GM19468 (cell line): ENCODE measurements at regions not wholly inside any gene's neighbourhood (a gene's known extent, or its start where the extent isn't known, plus 50 kb on each side); places are given as distances from the start of the nearest gene placed in this dataset.

ENCODE experiments used
- ATAC-seq: cut with Tn5 transposase; IDR thresholded peaks from one replicate; pipeline ENCODE4 v1.9.1; 2021; ENCODE audit warnings: mild to moderate bottlenecking, moderate library complexity, moderate number of reproducible peaks; ENCODE audit not compliant: unreplicated experiment; ENCODE audit errors: extremely low read depth

DNA sequence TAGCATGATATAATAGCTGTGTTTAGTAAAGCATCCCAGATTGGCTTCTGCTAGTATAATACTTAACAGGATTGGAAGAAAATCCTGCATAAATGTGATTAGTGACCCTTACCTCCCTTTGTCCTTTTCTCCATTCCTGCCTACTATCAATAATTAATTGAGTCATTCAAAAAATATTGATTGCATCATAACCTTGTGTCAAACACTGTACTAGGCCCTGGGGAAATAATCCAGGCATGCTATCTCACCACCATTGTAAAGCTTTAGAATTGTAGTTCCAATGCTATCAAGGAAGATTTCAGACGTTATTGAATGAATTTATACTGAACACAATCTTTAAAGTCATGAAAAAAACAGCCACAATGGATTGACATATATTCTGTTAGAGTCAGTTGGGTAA lies 378.6 kb upstream of the DDHD1 start:
- no peak for ATAC-seq

DNA sequence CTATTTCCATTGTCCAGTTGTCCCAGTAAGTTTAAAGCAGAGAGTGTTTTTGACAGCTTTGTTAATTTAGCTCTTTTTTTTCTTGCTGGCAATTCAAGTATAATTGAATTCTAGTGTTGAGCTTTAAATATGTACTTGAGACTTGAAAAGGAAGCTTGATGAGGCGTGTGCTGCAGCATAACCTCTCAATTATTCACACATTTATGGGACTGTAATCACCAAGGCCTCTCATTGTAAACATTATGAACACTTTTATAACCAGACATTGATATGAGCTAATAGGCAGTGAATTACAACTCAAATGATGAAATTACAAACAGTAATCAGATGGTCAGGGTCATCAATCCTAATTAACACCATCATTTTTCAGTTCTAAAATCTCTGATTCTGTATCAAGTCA lies 378.0 kb upstream of the DDHD1 start:
- ATAC-seq, result no peak

DNA sequence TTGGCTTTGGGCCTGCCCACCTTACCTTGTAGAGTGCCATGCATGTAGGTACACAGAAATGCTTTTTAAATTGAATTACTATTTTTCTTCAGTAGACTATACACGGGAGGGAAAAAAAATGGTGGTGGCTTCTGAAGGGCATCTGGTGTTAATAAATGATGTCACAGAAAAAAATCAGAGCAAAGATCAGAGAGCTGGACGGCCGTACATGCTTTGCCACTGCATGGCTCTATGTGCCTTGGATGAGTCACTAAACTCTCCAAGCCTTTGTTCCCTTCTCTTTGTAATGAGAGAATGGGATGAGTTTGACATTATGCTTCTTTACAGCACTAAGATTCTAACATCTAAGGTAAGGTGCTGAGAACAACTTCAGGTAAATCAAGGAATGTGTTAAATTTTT lies 376.4 kb upstream of the DDHD1 start:
- ATAC-seq, result no peak

DNA sequence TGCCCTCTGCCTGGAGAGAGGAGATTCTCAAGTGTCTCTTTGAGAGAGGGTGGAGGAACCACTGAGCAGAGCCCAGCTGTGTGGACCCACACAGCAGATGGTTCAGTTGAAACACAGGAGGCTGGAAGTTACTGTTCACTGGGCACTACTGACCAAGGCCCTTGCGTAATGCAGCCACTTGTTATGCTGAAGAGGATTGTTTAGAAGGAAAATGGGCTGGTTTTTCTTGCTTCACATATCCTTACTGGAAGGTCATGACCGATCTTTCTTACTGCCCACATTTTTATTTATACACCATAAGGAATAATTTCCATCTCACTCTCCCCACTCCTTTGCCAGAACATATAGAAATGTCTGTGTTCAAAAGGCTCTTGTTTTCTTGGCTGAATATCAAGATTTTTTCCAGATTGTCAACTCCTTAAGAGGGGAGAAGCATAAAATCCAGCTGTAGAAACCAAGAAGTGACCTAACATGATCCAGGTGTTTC lies 375.1 kb upstream of the DDHD1 start:
- ATAC-seq, result no peak

GRCh38 chr14:53526200-53526599 lies 373.1 kb upstream of the DDHD1 start:
- no peak for ATAC-seq

GRCh38 chr14:53525608-53526007 lies 372.5 kb upstream of the DDHD1 start:
- ATAC-seq, result no peak

GRCh38 chr14:53524391-53524790 lies 371.3 kb upstream of the DDHD1 start:
- ATAC-seq, result no peak

- ATAC-seq, result no peak
Observed at GRCh38 chr14:53523226-53523625, 370.1 kb upstream of the DDHD1 start.

DNA sequence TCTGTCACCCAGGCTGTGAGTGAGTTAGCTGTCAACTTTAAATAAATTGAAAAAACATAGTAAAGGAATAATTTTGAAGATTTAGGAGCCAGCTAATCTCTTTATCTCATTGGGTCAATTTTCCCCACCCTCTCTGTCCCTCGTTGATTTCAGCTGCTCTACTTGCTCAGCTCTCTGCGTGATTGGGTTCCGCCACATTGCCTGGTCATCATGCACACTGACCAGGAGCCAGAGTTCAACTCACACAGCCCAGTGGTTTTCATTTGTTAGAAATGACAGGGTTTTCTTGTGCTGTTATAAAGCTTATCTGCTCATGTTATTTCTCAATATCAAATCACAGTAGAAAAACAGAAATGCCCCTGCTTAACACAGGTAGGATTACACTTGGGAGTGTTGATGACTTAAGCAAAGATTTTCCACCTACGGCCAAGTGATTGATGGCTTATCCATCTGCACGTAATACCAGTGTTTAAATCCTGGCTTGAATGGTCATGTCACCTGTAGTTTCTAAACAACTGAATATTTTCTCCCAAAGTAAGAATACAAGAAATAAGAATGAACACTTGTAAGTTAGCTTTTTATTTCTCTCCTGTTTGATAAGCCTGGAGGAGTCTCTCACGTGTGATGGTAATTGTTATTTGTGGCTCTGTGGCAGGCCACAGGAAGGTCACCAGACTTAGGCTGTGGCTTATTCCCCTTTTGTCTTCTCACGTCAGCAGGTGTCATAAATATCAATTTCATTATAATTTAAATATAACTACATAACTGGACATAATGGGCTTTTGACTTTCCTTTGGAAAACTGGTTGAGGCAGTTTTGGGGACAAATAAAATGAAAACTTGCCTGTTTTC lies 367.2 kb upstream of the DDHD1 start:
- ATAC-seq, result no peak

GRCh38 chr14:53519137-53519536 lies 366.0 kb upstream of the DDHD1 start:
- ATAC-seq, result no peak

DNA sequence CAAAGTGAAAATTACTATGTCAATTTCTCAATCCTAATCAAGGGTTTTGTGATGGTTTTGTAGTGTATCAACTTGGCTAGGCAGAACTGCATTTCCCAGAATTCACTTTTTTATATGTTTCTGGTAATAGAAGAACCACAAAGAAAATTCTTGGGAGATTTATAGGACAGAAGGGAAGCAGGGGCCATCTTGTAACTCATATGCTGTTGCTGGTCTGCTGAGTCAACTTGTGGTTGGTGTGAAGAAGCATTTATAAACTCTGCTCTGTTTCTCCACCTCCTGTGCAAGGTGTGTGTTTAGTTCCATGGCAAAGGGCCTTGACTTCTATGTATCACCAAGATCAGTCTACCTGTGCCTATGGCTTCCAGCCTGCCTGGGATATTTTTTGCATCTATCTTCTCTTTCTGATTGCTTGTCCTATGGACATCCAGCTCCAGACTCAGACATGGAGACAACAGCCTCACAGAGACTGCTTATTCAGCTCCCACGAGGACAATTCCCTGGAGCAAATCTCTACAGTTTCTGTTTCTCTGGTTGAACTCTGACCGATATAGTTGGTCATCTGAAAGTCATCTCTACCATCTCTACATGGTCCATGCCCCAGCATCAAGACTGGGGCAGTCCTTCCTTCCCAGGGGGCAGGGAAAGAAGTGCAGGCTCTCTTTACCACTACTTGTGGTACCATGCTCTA lies 364.3 kb upstream of the DDHD1 start:
- no peak for ATAC-seq

DNA sequence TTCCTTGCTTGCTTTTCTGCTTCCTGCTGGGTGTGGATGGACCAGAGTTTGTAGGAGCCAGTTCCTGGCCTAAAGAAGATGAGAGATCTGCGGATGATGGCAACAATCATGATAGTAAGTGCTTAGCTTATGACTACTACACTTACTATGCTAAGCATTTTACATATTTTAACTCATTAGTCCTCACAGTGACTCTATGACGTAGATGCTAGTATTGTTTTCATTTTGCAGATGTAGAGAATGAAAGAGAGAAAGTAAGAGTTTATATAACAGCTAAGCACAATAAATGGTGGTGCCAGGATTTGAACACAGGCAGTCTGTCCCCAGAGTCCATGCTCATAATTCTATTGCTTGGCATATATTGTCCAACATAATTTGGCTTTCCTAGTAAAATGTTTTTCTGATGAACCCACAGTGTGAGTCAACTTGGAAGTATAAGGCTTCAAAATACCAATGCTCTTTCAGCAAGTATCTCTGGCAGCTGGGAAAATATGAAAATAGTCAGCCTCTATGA lies 363.2 kb upstream of the DDHD1 start:
- no peak for ATAC-seq

DNA sequence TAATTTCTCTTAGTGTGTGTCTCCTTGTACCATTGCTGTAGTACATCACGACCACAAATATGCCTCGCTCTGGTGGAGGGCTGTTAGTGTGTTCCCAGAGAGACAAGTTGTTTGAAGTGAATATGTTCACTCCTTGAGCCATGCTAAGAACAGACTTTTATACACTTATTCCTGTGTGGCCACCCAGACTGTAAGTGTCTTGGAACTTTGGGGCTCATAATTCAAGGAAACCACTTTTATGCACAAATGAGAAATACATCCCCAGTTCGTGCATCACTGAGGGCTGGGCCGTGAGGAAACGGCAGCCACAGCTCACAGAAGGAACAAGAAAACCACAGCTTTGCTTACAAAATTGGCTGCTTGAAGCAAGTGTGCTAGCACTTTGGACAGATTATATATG lies 362.2 kb upstream of the DDHD1 start:
- ATAC-seq, result no peak

DNA sequence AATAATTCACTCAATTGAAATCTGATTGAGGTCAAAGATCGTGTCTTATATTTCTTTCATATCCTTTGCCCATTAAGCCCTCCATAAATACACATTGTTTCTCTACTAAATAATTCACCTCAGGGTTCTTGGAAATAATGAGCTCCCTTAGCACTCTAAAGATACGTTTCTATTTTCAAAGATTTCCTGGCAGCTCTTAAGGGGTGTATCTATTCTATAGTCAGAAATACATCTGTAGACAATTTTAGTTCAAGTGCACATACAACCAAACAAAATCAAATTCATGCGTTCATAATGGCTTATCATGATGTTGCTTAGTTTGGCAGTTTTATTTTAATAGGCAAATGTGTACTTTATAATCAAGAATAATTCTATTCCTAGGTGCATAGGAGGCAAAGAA lies 361.1 kb upstream of the DDHD1 start:
- ATAC-seq, result no peak

DNA sequence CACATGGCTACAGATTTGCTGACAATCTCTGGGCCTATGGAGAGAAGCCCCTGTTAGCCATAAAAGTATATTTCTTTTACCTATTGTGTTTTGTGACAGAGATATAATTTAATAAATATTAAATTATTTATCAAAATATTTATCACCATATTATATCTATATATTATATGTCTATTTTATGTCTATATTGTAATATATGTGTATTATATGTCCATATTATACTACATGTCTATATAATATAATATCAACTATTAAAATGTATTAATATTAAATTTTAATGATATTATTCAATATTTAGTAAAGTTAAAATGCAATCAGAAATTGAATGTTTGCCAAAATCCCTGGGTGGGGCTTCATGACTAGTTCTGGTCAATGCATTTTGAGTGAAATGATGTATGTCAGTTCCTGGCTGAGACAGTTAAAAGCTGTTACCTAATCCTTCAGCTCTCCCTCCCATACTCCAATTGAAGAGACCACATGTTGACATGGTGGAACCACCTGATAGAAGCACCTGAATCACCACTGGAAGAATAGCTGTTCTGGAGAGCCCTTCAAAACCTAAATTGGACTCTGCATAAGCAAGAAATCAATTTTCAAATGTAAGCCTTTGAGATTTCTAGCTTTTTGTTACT lies 357.3 kb upstream of the DDHD1 start:
- no peak for ATAC-seq

DNA sequence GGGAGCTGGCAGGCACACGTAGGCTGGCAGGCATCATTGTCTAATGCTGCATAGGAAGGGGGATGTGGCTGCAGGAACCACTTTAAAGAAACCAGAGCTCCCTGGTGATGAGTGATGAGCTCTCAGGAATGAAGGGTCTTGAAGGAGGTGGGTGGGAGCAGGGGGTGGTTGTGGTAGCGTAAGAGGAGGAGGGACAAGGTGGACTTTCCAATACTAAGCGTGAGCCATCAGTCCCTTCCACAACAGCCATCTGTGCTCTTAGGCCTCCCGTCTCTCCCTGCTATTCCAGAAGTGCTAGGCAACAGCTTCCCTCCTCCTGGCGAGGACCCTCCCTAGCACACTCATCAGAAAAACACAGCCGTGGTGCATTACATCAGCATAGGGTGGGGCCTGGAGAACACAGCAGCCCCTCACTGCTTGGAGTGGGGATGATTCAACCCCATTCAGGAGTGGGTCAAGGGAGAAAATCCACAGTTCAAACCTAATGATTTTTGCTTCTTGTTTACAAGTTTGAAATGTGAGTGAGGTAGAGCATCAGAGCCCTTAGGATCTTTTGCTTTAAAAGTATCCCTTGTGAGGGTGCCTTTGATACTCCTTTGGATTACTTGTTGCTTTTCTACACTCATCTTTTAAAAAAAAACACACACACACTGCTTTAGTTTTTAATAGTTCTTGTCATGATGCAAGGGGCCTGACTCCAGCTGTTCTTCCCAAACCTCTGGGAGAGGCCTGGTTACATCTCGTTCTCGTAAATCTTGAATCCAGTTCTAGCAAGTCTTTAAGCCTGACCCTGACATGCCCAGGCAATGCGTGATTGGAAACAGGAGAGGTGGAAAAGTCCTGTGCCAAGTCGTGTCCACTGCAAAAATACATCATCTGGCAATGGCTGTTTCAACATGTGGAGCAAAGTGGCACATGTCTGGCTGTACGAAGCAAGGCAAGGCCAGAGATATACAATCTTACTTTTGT lies 356.4 kb upstream of the DDHD1 start:
- ATAC-seq, result no peak

DNA sequence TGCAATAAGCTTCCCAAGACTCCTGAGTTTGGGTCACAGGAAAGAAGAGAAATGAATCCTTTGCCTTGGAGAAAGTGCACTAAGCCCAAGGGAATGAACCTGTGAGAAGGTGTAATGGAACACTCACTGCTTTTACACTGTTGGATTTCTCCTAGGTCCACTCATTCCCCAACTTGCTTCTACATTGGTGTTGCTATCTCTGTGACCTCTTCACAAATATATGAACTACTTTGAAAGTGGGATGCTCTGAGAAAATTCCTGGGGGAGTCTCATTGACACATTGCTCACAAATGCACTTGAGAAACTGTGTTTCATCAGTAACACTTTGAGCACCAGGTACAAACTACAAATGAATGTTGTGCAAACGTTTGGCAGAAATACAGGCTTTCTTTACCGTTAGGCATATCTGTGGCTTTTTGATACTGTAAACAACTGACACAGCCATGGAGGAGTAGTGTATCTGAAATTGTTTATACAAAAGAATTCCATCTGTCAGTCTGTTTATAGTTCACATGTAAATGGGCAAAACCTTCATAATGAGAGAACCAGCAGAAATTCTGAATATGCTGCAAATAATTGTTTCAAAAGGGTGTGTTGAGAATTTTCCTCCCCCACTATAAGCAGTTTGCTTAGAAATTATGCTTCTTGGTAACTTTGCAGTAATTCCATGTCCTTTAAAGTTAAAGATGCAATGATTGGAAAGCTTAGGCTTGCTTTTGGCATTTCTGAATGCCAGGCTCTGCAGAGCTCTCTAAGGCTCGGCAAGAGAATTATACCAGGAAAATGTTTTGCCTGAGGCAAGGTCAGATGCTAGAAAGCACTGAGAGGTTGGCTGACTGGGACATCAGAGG lies 348.5 kb upstream of the DDHD1 start:
- no peak for ATAC-seq

DNA sequence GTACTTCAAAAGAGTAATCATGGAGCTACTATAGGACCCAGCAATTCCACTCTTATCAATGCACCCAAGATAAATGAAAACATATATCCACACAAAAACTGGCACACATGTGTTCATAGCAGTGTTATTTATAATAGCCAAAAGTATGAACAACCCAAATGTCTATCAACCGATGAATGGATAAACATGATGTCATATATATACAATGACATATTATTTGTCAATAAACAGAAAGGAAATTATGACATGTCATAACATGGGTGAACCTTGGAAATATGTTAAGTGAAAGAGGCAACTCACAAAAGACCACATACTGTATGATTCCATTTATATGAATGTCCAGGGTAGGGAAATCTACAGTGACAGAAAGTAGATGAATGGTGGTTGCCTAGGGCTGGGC lies 347.1 kb upstream of the DDHD1 start:
- ATAC-seq, result no peak

DNA sequence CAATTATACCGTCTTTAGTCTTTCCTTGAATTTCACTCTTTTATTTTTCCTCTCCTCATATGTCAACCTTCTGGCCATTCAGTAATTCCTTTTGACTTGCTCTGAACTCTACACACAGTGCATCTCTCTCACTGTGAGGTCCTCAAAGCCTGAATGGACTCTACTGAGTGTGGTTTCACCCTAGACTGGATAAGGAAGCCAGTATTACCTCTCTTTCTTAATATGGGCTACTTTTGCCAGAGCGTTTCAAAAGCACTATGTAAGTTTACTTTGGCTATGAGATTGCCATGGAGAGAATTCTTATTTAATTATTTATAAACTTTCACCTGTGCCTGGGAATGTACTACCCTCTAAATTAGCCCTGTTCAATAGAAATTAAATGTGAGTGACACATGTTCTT lies 343.5 kb upstream of the DDHD1 start:
- ATAC-seq, result no peak
